Vagina (tissue), 2 donors: ENCODE measurements at regions not wholly inside any gene's neighbourhood (a gene's known extent, or its start where the extent isn't known, plus 50 kb on each side); places are given as distances from the start of the nearest gene placed in this dataset.
"Not testable (repeated sequence)": the region's sequence is repeated elsewhere in the genome, so short reads cannot be mapped to it uniquely, and the experiment has no call there.

Source experiments
- DNase-seq, 2 donors: peaks; one replicate each; pipeline ENCODE4 v3.0.0-alpha.2; 2017; ENCODE audit errors: extremely low spot score in 2 of 2
- H3K27ac ChIP-seq: fragments of 200-600 bp; sonication (generic); one replicate; pipeline ENCODE4 v1.5.1; 2019
- H3K27me3 ChIP-seq: fragments of 200-600 bp; sonication (generic); one replicate; pipeline ENCODE4 v1.5.1; 2019
- H3K36me3 ChIP-seq, 2 donors: fragments of 200-600 bp; sonication (generic); one replicate each; pipeline ENCODE4 v1.5.1; 2017 to 2019
- H3K4me1 ChIP-seq: fragments of 200-600 bp; sonication (generic); one replicate; pipeline ENCODE4 v1.5.1; 2019
- H3K4me3 ChIP-seq, 2 donors: fragments of 200-600 bp; sonication (generic); 1 replicate in 1 of 2; 2 replicates in 1 of 2; pipeline ENCODE4 v1.5.1; 2016 to 2019
- H3K9me3 ChIP-seq: fragments of 200-600 bp; sonication (generic); one replicate; pipeline ENCODE4 v1.5.1; 2019
- CTCF ChIP-seq, 3 experiments: fragments of 450-650 bp in 2 of 3; fragments of 200-600 bp in 1 of 3; sonication (generic) in 1 of 3; IDR thresholded peaks; one replicate each; pipeline ENCODE4 v1.5.1; 2017 to 2019; ENCODE audit warnings: antibody characterized with exemption in 3 of 3, mild to moderate bottlenecking in 2 of 3, moderate library complexity in 2 of 3
- POLR2A ChIP-seq, 2 donors: fragments of 450-650 bp; IDR thresholded peaks; one replicate each; pipeline ENCODE4 v1.6.1; 2017; ENCODE audit warnings: antibody characterized with exemption in 2 of 2, mild to moderate bottlenecking in 2 of 2, moderate library complexity in 2 of 2
- POLR2AphosphoS5 ChIP-seq, 2 donors: sonication (generic); formaldehyde crosslinking; IDR thresholded peaks; one replicate each; pipeline ENCODE4 v1.9.0; 2017; ENCODE audit warnings: antibody characterized with exemption in 2 of 2, mild to moderate bottlenecking in 2 of 2, low read depth in 1 of 2; ENCODE audit not compliant: insufficient read depth in 1 of 2
- intact Hi-C: fragments of 100-400 bp; cut with DNase I; formaldehyde crosslinking; loops from one replicate; pipeline ENCODE4 v1.15.1; 2023

- TF ChIP-seq POLR2A (IDR thresholded peaks at IDR 0.05): no peak
- TF ChIP-seq CTCF (IDR thresholded peaks at IDR 0.05): no peak
- no peak for TF ChIP-seq POLR2AphosphoS5 (IDR thresholded peaks at IDR 0.05; ENCODE audit: insufficient read depth in 1 of 2, low read depth in 1 of 2)
- intact Hi-C loops: no loop called here
- no peak overlapping the region for H3K4me3 ChIP-seq
- no peaks in the 10 kb centered on the region for H3K4me1 ChIP-seq
- DNase-seq: no peak
- H3K27ac ChIP-seq: no peak overlapping the region
- H3K9me3 ChIP-seq: no peaks in the 10 kb centered on the region
- H3K27me3 ChIP-seq: no peaks in the 10 kb centered on the region
- no peaks in the 10 kb centered on the region for H3K36me3 ChIP-seq
Observed at GRCh38 chr5:54872810-54873209, 112.6 kb downstream of the ESM1 start.

- intact Hi-C loops: no loop called here
- Histone ChIP-seq H3K27me3 (no peaks in the 10 kb centered on the region), H3K4me3 (no peak overlapping the region), H3K36me3 (no peaks in the 10 kb centered on the region), H3K27ac (no peak overlapping the region), H3K4me1 (no peaks in the 10 kb centered on the region), H3K9me3 (no peaks in the 10 kb centered on the region)
- no peak for TF ChIP-seq POLR2A (IDR thresholded peaks at IDR 0.05)
- TF ChIP-seq POLR2AphosphoS5 (IDR thresholded peaks at IDR 0.05; ENCODE audit: insufficient read depth in 1 of 2, low read depth in 1 of 2): no peak
- TF ChIP-seq CTCF (IDR thresholded peaks at IDR 0.05): no peak
- DNase-seq: no peak
Observed at GRCh38 chr5:54870271-54870670, 115.1 kb downstream of the ESM1 start.

DNA sequence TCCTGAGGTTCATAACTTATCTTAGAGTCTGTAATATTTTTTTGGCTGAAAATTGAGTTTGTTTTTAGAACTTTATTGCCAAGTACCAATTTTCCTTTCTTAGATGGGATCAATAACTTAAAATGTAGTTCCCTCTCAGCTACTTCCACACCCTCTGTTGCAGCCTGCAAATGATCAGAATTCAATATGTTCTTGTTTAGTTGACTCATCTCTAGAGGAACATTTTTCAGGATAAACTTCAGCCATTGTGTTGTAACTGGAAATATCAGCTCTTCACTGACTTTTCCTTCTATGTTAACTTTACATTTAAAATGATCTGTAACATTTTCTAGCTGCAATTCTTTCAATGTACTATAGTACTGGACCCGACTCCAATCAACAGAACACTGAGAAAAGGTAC is 115.7 kb downstream of the ESM1 start:
- no peak for TF ChIP-seq POLR2A (IDR thresholded peaks at IDR 0.05)
- Histone ChIP-seq H3K4me1 (no peaks in the 10 kb centered on the region), H3K9me3 (no peaks in the 10 kb centered on the region), H3K36me3 (no peaks in the 10 kb centered on the region), H3K27me3 (no peaks in the 10 kb centered on the region), H3K27ac (no peak overlapping the region), H3K4me3 (no peak overlapping the region)
- intact Hi-C loops: no loop called here
- DNase-seq: no peak

DNA sequence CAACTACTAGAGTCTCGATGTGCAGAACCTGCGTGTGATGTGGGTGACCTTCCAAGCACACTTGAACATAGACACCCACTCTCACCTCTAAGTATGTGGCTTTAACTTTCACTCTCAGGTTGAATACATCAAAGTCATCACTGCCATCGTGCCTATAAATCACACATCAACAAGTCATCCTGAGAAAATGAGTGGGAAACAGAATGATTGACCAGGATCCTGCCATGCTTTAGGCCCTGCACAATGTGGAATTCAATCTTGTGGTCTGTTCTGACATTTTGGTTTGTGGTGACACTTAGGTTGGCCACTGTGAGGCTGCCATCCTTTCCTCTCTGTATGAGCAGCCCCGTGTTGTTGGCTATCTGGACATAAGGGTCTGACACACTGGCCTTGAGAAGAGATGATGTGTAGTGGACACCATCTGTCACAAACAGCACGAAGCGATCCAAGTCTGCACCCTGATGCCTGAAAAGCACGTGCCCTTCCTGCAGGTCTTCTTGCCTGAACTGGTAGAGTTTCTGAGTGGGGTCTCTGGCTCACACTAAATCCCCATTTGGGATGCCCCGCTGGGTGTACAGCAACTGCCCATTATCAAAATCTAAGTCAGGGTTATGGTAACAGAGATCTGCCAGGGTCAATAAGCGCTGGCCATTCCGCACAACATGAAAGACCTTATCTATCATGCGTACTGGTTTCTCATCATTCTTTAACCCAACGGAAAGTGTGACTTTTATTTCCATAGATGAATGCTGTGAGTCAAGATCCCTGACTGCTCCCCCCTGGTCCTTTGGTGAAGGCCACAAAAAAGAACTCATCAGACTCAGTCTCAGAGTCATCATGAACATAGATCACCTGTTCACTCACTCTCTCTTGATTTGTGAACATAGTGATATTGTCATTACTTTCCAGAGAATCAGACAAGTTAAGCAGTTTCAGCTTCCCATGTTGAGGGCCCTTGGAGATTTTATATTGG is 116.6 kb downstream of the ESM1 start:
- H3K27ac ChIP-seq: no peak overlapping the region
- H3K4me1 ChIP-seq: no peaks in the 10 kb centered on the region
- intact Hi-C loops: no loop called here
- TF ChIP-seq POLR2AphosphoS5 (IDR thresholded peaks at IDR 0.05; ENCODE audit: insufficient read depth in 1 of 2, low read depth in 1 of 2) (no peak), CTCF (IDR thresholded peaks at IDR 0.05) (no peak), POLR2A (IDR thresholded peaks at IDR 0.05) (no peak)
- H3K36me3 ChIP-seq: no peaks in the 10 kb centered on the region
- H3K4me3 ChIP-seq: no peak overlapping the region
- no peaks in the 10 kb centered on the region for H3K9me3 ChIP-seq
- H3K27me3 ChIP-seq: no peaks in the 10 kb centered on the region
- no peak for DNase-seq

DNA sequence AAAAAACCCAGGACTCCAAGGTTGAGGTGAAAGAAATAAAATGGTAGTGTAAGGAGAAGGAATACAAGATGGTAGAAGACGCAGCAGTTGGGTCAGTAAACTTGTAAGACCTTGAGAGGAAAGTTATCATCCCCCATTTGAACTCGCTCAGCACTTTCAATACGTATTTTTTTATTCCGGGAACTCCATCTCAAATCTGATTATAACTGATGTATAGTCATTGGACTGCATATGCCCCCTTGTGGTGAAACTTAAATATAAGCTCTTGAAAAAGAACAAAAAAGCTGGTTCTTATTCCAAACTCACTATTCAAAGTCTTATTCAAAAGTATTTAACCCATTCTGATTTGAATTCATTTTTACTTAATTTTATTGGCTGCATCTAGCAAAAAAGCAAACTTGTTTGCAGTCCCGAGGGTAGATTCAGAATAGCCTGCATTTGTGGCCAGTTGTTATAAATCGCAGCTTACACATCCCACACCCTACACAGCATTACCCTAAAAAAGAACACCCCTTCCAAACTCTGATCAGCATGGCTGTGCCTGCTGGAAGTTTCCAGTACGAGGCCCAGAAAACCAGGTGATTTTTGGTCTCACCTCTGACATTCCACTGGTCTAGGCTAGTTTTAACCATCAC is 118.0 kb downstream of the ESM1 start:
- no peaks in the 10 kb centered on the region for H3K36me3 ChIP-seq
- no peaks in the 10 kb centered on the region for H3K9me3 ChIP-seq
- DNase-seq: no peak
- no peak overlapping the region for H3K27ac ChIP-seq
- no peaks in the 10 kb centered on the region for H3K27me3 ChIP-seq
- H3K4me1 ChIP-seq: no peaks in the 10 kb centered on the region
- TF ChIP-seq POLR2A (IDR thresholded peaks at IDR 0.05): no peak
- TF ChIP-seq CTCF (IDR thresholded peaks at IDR 0.05): peak; percentile 51 to 55 (median 55)
- intact Hi-C loops: no loop called here
- no peak overlapping the region for H3K4me3 ChIP-seq

DNA sequence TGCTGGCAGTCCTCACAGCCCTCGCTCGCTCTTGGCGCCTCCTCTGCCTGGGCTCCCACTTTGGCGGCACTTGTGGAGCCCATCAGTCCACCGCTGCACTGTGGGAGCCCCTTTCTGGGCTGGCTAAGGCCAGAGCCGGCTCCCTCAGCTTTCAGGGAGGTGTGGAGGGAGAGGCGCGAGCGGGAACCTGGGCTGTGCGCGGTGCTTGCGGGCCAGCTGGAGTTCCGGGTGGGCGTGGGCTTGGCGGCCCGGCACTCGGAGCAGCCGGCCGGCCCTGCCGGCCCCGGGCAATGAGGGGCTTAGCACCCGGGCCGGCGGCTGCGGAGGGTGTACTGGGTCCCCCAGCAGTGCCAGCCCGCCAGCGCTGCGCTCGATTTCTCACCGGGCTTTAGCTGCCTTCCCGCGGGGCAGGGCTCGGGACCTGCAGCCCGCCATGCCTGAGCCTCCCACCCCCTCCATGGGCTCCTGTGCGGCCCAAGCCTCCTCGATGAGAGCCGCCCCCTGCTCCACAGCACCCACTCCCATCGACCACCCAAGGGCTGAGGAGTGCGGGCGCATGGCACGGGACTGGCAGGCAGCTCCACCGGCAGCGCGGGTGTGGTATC is 120.4 kb downstream of the ESM1 start:
- not testable (repeated sequence) for H3K27ac ChIP-seq, H3K4me1 ChIP-seq, H3K4me3 ChIP-seq, H3K9me3 ChIP-seq, DNase-seq, H3K36me3 ChIP-seq, H3K27me3 ChIP-seq
- intact Hi-C loops: loop anchor here (5.0 kb wide), 1 partner anchor 348 kb away; the partner anchor contains the start of gene SNX18
